ENCODE measurements at regions not wholly inside any gene's neighbourhood (a gene's known extent, or its start where the extent isn't known, plus 50 kb on each side); places are given as distances from the start of the nearest gene placed in this dataset.

GRCh38 chr3:106328224-106328623 is 459.4 kb upstream of the CBLB start:
- Histone ChIP-seq H3F3A (ENCODE audit: low read depth) (0 out of 2 replicates have a peak, but pooled peaks cover 3% of the 10 kb centered on the region), H3K36me3 (ENCODE audit: insufficient read depth, low read length) (no peaks in the 10 kb centered on the region), H3K27me3 (ENCODE audit: insufficient read depth, low read length, poor library complexity, severe bottlenecking) (no peaks in the 10 kb centered on the region), H3K9me3 (ENCODE audit: insufficient read depth, low read depth, low read length) (peaks cover 15% of the 10 kb centered on the region; the same call in 1 of the 2 replicates), H3K4me1 (ENCODE audit: insufficient read depth, low read length, poor library complexity, severe bottlenecking) (peaks cover 15% of the 10 kb centered on the region), H3K9ac (ENCODE audit: low read depth, low read length, poor library complexity, severe bottlenecking) (no peak overlapping the region), H4K20me1 (ENCODE audit: insufficient read depth, low read length, poor library complexity, severe bottlenecking) (no peaks in the 10 kb centered on the region), H3K4me2 (ENCODE audit: low read depth, low read length, poor library complexity, severe bottlenecking) (no peak overlapping the region), H3K9me2 (replicated peaks; ENCODE audit: low read depth, low read length) (no peaks in the 10 kb centered on the region), H3K79me2 (ENCODE audit: insufficient read depth, low read length) (no peaks in the 10 kb centered on the region), H3K4me3 (ENCODE audit: low read length, poor library complexity, severe bottlenecking) (no peak overlapping the region), H2AFZ (ENCODE audit: low read length) (no peak overlapping the region)
- TF ChIP-seq EZH2phosphoT487 (IDR thresholded peaks at IDR 0.05; ENCODE audit: borderline replicate concordance) (no peak), CTCF (conservative IDR thresholded peaks at IDR 0.05; ENCODE audit: low read length) (no peak)

- H3K4me3 ChIP-seq (ENCODE audit: low read length, poor library complexity, severe bottlenecking), result no peak overlapping the region
- H3K9ac ChIP-seq (ENCODE audit: low read depth, low read length, poor library complexity, severe bottlenecking), result no peak overlapping the region
- peaks cover 10% of the 10 kb centered on the region for H3K4me1 ChIP-seq (ENCODE audit: insufficient read depth, low read length, poor library complexity, severe bottlenecking)
- TF ChIP-seq CTCF (conservative IDR thresholded peaks at IDR 0.05; ENCODE audit: low read length) (no peak), EZH2phosphoT487 (IDR thresholded peaks at IDR 0.05; ENCODE audit: borderline replicate concordance) (no peak)
- H3K4me2 ChIP-seq (ENCODE audit: low read depth, low read length, poor library complexity, severe bottlenecking), result no peak overlapping the region
- H3K36me3 ChIP-seq (ENCODE audit: insufficient read depth, low read length), result no peaks in the 10 kb centered on the region
- no peaks in the 10 kb centered on the region for H3K79me2 ChIP-seq (ENCODE audit: insufficient read depth, low read length)
- no peaks in the 10 kb centered on the region for H3K9me2 ChIP-seq (replicated peaks; ENCODE audit: low read depth, low read length)
- peaks cover 11% of the 10 kb centered on the region; the same call in 1 of the 2 replicates for H3K9me3 ChIP-seq (ENCODE audit: insufficient read depth, low read depth, low read length)
- no peak overlapping the region for H2AFZ ChIP-seq (ENCODE audit: low read length)
- H4K20me1 ChIP-seq (ENCODE audit: insufficient read depth, low read length, poor library complexity, severe bottlenecking), result no peaks in the 10 kb centered on the region
- no peaks in the 10 kb centered on the region for H3F3A ChIP-seq (ENCODE audit: low read depth)
- H3K27me3 ChIP-seq (ENCODE audit: insufficient read depth, low read length, poor library complexity, severe bottlenecking), result no peaks in the 10 kb centered on the region
These were observed 460.7 kb upstream of the CBLB start for GRCh38 chr3:106329521-106329920.

GRCh38 chr3:106331636-106332035 is 462.8 kb upstream of the CBLB start:
- TF ChIP-seq EZH2phosphoT487 (IDR thresholded peaks at IDR 0.05; ENCODE audit: borderline replicate concordance) (no peak), CTCF (conservative IDR thresholded peaks at IDR 0.05; ENCODE audit: low read length) (no peak)
- Histone ChIP-seq H3K36me3 (ENCODE audit: insufficient read depth, low read length) (no peaks in the 10 kb centered on the region), H3K9me2 (replicated peaks; ENCODE audit: low read depth, low read length) (no peaks in the 10 kb centered on the region), H3K9ac (ENCODE audit: low read depth, low read length, poor library complexity, severe bottlenecking) (no peak overlapping the region), H3K4me1 (ENCODE audit: insufficient read depth, low read length, poor library complexity, severe bottlenecking) (peaks cover 10% of the 10 kb centered on the region), H3F3A (ENCODE audit: low read depth) (no peaks in the 10 kb centered on the region), H3K4me2 (ENCODE audit: low read depth, low read length, poor library complexity, severe bottlenecking) (no peak overlapping the region), H3K27me3 (ENCODE audit: insufficient read depth, low read length, poor library complexity, severe bottlenecking) (no peaks in the 10 kb centered on the region), H3K9me3 (ENCODE audit: insufficient read depth, low read depth, low read length) (no peaks in the 10 kb centered on the region), H3K79me2 (ENCODE audit: insufficient read depth, low read length) (no peaks in the 10 kb centered on the region), H4K20me1 (ENCODE audit: insufficient read depth, low read length, poor library complexity, severe bottlenecking) (no peaks in the 10 kb centered on the region), H2AFZ (ENCODE audit: low read length) (no peak overlapping the region), H3K4me3 (ENCODE audit: low read length, poor library complexity, severe bottlenecking) (no peak overlapping the region)
